ENCODE measurements at regions not wholly inside any gene's neighbourhood (a gene's known extent, or its start where the extent isn't known, plus 50 kb on each side); places are given as distances from the start of the nearest gene placed in this dataset.

- Histone ChIP-seq H3K27ac (ENCODE audit: low read depth, low read length, poor library complexity, severe bottlenecking) (no peak overlapping the region), H3K79me2 (ENCODE audit: insufficient read depth, low read depth, low read length) (no peaks in the 10 kb centered on the region), H4K20me1 (ENCODE audit: insufficient read depth, low read length) (no peaks in the 10 kb centered on the region), H3K9me2 (ENCODE audit: insufficient read depth, low read length) (no peaks in the 10 kb centered on the region), H3K4me2 (ENCODE audit: low read length) (no peak overlapping the region), H3K4me1 (ENCODE audit: insufficient read depth, low read length, poor library complexity, severe bottlenecking) (no peaks in the 10 kb centered on the region), H3K4me3 (ENCODE audit: low read depth, low read length, poor library complexity, severe bottlenecking) (no peak overlapping the region), H3K36me3 (ENCODE audit: insufficient read depth, low read length) (no peaks in the 10 kb centered on the region), H3K9me3 (ENCODE audit: low read length) (no peaks in the 10 kb centered on the region), H2AFZ (ENCODE audit: low read length) (no peak overlapping the region)
- ChIA-PET CTCF (ENCODE audit: unreplicated experiment) (no interaction called here), POLR2A (no interaction called here)
- no TSS peak for BruUV-seq (replicated peaks)
- DNase-seq (ENCODE audit: low spot score) = no peak
- intact Hi-C loops (cut with micrococcal nuclease; ENCODE audit: unreplicated experiment) = no loop called here
- TF ChIP-seq CTCF (conservative IDR thresholded peaks at IDR 0.05; ENCODE audit: low read length) (no peak), EZH2phosphoT487 (IDR thresholded peaks at IDR 0.05; ENCODE audit: borderline replicate concordance, low read depth, low read length) (no peak)
Observed at GRCh38 chr2:212626371-212626918, 87.8 kb upstream of the ERBB4 start.

- H3K4me3 ChIP-seq (ENCODE audit: low read depth, low read length, poor library complexity, severe bottlenecking) = no peak overlapping the region
- no peaks in the 10 kb centered on the region for H3K9me2 ChIP-seq (ENCODE audit: insufficient read depth, low read length)
- no peak overlapping the region for H3K27ac ChIP-seq (ENCODE audit: low read depth, low read length, poor library complexity, severe bottlenecking)
- no peaks in the 10 kb centered on the region for H3K79me2 ChIP-seq (ENCODE audit: insufficient read depth, low read depth, low read length)
- TF ChIP-seq CTCF (conservative IDR thresholded peaks at IDR 0.05; ENCODE audit: low read length) (no peak), EZH2phosphoT487 (IDR thresholded peaks at IDR 0.05; ENCODE audit: borderline replicate concordance, low read depth, low read length) (no peak)
- no peaks in the 10 kb centered on the region for H3K36me3 ChIP-seq (ENCODE audit: insufficient read depth, low read length)
- no peaks in the 10 kb centered on the region for H3K4me1 ChIP-seq (ENCODE audit: insufficient read depth, low read length, poor library complexity, severe bottlenecking)
- POLR2A ChIA-PET = no interaction called here
- H3K9me3 ChIP-seq (ENCODE audit: low read length) = no peaks in the 10 kb centered on the region
- CTCF ChIA-PET (ENCODE audit: unreplicated experiment) = no interaction called here
- no peak for DNase-seq (ENCODE audit: low spot score)
- intact Hi-C loops (cut with micrococcal nuclease; ENCODE audit: unreplicated experiment) = no loop called here
- H4K20me1 ChIP-seq (ENCODE audit: insufficient read depth, low read length) = no peaks in the 10 kb centered on the region
- H2AFZ ChIP-seq (ENCODE audit: low read length) = no peak overlapping the region
- H3K4me2 ChIP-seq (ENCODE audit: low read length) = no peak overlapping the region
- BruUV-seq (replicated peaks) = no TSS peak
Observed at GRCh38 chr2:212619954-212620353, 81.4 kb upstream of the ERBB4 start.

GRCh38 chr2:212618636-212619035 is 80.0 kb upstream of the ERBB4 start:
- H3K4me3 ChIP-seq (ENCODE audit: low read depth, low read length, poor library complexity, severe bottlenecking) = no peak overlapping the region
- H3K4me1 ChIP-seq (ENCODE audit: insufficient read depth, low read length, poor library complexity, severe bottlenecking) = no peaks in the 10 kb centered on the region
- no peaks in the 10 kb centered on the region for H3K79me2 ChIP-seq (ENCODE audit: insufficient read depth, low read depth, low read length)
- BruUV-seq (replicated peaks) = no TSS peak
- H3K9me2 ChIP-seq (ENCODE audit: insufficient read depth, low read length) = no peaks in the 10 kb centered on the region
- no peaks in the 10 kb centered on the region for H4K20me1 ChIP-seq (ENCODE audit: insufficient read depth, low read length)
- TF ChIP-seq EZH2phosphoT487 (IDR thresholded peaks at IDR 0.05; ENCODE audit: borderline replicate concordance, low read depth, low read length) (no peak), CTCF (conservative IDR thresholded peaks at IDR 0.05; ENCODE audit: low read length) (no peak)
- no peak for DNase-seq (ENCODE audit: low spot score)
- H3K27ac ChIP-seq (ENCODE audit: low read depth, low read length, poor library complexity, severe bottlenecking) = no peak overlapping the region
- intact Hi-C loops (cut with micrococcal nuclease; ENCODE audit: unreplicated experiment) = no loop called here
- no peaks in the 10 kb centered on the region for H3K36me3 ChIP-seq (ENCODE audit: insufficient read depth, low read length)
- ChIA-PET CTCF (ENCODE audit: unreplicated experiment) (no interaction called here), POLR2A (no interaction called here)
- H3K9me3 ChIP-seq (ENCODE audit: low read length) = no peaks in the 10 kb centered on the region
- H3K4me2 ChIP-seq (ENCODE audit: low read length) = no peak overlapping the region
- H2AFZ ChIP-seq (ENCODE audit: low read length) = no peak overlapping the region
